Upper lobe of left lung (tissue), 4 donors: ENCODE measurements at regions not wholly inside any gene's neighbourhood (a gene's known extent, or its start where the extent isn't known, plus 50 kb on each side); places are given as distances from the start of the nearest gene placed in this dataset.

Source experiments
- POLR2A ChIP-seq, 4 donors: fragments of 450-650 bp; IDR thresholded peaks; one replicate each; pipeline ENCODE4 v1.5.1; 2016 to 2017; ENCODE audit warnings: antibody characterized with exemption in 4 of 4, mild to moderate bottlenecking in 2 of 4
- POLR2AphosphoS5 ChIP-seq, 2 donors: sonication (generic); formaldehyde crosslinking; IDR thresholded peaks; one replicate each; pipeline ENCODE4 v1.5.1; 2017; ENCODE audit warnings: antibody characterized with exemption in 2 of 2
- TF ChIP-seq, protein P1 (sequence below), 6 experiments: fragments of 450-650 bp in 4 of 6; fragments of 200-600 bp in 2 of 6; sonication (generic) in 2 of 6; IDR thresholded peaks; one replicate each; pipeline ENCODE4 v1.5.1; 2016 to 2019; ENCODE audit warnings: antibody characterized with exemption in 6 of 6

GRCh38 chr13:89115307-89115706, 1444.1 kb downstream of the SLITRK5 start:
- TF ChIP-seq, protein P1, sequence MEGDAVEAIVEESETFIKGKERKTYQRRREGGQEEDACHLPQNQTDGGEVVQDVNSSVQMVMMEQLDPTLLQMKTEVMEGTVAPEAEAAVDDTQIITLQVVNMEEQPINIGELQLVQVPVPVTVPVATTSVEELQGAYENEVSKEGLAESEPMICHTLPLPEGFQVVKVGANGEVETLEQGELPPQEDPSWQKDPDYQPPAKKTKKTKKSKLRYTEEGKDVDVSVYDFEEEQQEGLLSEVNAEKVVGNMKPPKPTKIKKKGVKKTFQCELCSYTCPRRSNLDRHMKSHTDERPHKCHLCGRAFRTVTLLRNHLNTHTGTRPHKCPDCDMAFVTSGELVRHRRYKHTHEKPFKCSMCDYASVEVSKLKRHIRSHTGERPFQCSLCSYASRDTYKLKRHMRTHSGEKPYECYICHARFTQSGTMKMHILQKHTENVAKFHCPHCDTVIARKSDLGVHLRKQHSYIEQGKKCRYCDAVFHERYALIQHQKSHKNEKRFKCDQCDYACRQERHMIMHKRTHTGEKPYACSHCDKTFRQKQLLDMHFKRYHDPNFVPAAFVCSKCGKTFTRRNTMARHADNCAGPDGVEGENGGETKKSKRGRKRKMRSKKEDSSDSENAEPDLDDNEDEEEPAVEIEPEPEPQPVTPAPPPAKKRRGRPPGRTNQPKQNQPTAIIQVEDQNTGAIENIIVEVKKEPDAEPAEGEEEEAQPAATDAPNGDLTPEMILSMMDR (IDR thresholded peaks at IDR 0.05), result no peak
- TF ChIP-seq POLR2A (IDR thresholded peaks at IDR 0.05) (no peak), POLR2AphosphoS5 (IDR thresholded peaks at IDR 0.05) (no peak)
